HEK293T (cell line): ENCODE measurements at regions not wholly inside any gene's neighbourhood (a gene's known extent, or its start where the extent isn't known, plus 50 kb on each side); places are given as distances from the start of the nearest gene placed in this dataset.

Experiments used
- BHLHE40 ChIP-seq: fragments of 450-650 bp; IDR thresholded peaks from 2 replicates; pipeline ENCODE4 v1.6.1; 2016; ENCODE audit warnings: mild to moderate bottlenecking, moderate library complexity, borderline replicate concordance
- SP1 ChIP-seq: fragments of 450-650 bp; IDR thresholded peaks from 2 replicates; pipeline ENCODE4 v1.6.1; 2017
- ZNF384 ChIP-seq: fragments of 450-650 bp; IDR thresholded peaks from 2 replicates; pipeline ENCODE4 v1.6.1; 2016

GRCh38 chr1:60170709-60171108, 97.1 kb upstream of the C1orf87 start:
- TF ChIP-seq BHLHE40 (no peak), ZNF384 (no peak), SP1 (no peak)
